GM23338 (cell line): ENCODE measurements at regions not wholly inside any gene's neighbourhood (a gene's known extent, or its start where the extent isn't known, plus 50 kb on each side); places are given as distances from the start of the nearest gene placed in this dataset.

Experiments used
- ATAC-seq: fragments of 200-7000 bp; cut with Tn5 transposase; 3 replicates; pipeline ENCODE4 v1.9.1; 2020
- DNase-seq: peaks from one replicate; pipeline ENCODE4 v3.0.0-alpha.2; 2015; ENCODE audit warnings: low spot score
- H2AFZ ChIP-seq: fragments of 200-600 bp; sonication (generic); 2 replicates; pipeline ENCODE4 v1.8.0; 2016; ENCODE audit warnings: antibody characterized with exemption, mild to moderate bottlenecking, moderate library complexity
- H3F3A ChIP-seq: fragments of 200-600 bp; sonication (generic); replicated peaks from 2 replicates; pipeline ENCODE4 v1.8.0; 2017; ENCODE audit warnings: antibody characterized with exemption, mixed run types, low read depth
- H3K27ac ChIP-seq: fragments of 200-600 bp; sonication (generic); 2 replicates; pipeline ENCODE4 v1.6.1; 2016; ENCODE audit warnings: low read depth
- H3K27me3 ChIP-seq: fragments of 200-600 bp; sonication (generic); 2 replicates; pipeline ENCODE4 v1.8.0; 2016; ENCODE audit warnings: mild to moderate bottlenecking, mixed run types, moderate library complexity; ENCODE audit not compliant: insufficient read depth
- H3K36me3 ChIP-seq: fragments of 200-600 bp; sonication (generic); 2 replicates; pipeline ENCODE4 v1.8.0; 2016; ENCODE audit warnings: mild to moderate bottlenecking; ENCODE audit not compliant: insufficient read depth
- H3K4me1 ChIP-seq: fragments of 200-600 bp; sonication (generic); 2 replicates; pipeline ENCODE4 v1.8.0; 2016; ENCODE audit warnings: mild to moderate bottlenecking, moderate library complexity; ENCODE audit not compliant: insufficient read depth
- H3K4me2 ChIP-seq: fragments of 200-600 bp; sonication (generic); 2 replicates; pipeline ENCODE4 v1.7.1; 2017; ENCODE audit warnings: mixed run types
- H3K4me3 ChIP-seq: fragments of 200-600 bp; sonication (generic); 2 replicates; pipeline ENCODE4 v1.6.1; 2016; ENCODE audit warnings: mixed run types
- H3K79me2 ChIP-seq: fragments of 200-600 bp; sonication (generic); replicated peaks from 2 replicates; pipeline ENCODE4 v1.8.0; 2017; ENCODE audit warnings: mild to moderate bottlenecking; ENCODE audit not compliant: insufficient read depth
- H3K9me2 ChIP-seq: fragments of 200-600 bp; sonication (generic); 2 replicates; pipeline ENCODE4 v1.8.0; 2017; ENCODE audit not compliant: insufficient read depth
- H4K20me1 ChIP-seq: fragments of 200-600 bp; sonication (generic); replicated peaks from 2 replicates; pipeline ENCODE4 v1.8.0; 2017; ENCODE audit warnings: mild to moderate bottlenecking; ENCODE audit not compliant: insufficient read depth
- H3K27ac Mint-ChIP-seq: 2 replicates; pipeline ENCODE4 v1.8.0; 2020; ENCODE audit warnings: inconsistent platforms, mild to moderate bottlenecking, moderate library complexity, mixed read lengths
- H3K27me3 Mint-ChIP-seq: 3 replicates; pipeline ENCODE4 v1.8.0; 2022; ENCODE audit warnings: low read depth, mild to moderate bottlenecking, moderate library complexity, mixed read lengths, inconsistent platforms; ENCODE audit not compliant: insufficient read depth, poor library complexity
- H3K36me3 Mint-ChIP-seq: 3 replicates; pipeline ENCODE4 v1.8.0; 2021; ENCODE audit warnings: low read depth, mild to moderate bottlenecking, inconsistent platforms, moderate library complexity, mixed read lengths
- H3K4me1 Mint-ChIP-seq: 3 replicates; pipeline ENCODE4 v1.8.0; 2020; ENCODE audit warnings: mild to moderate bottlenecking, inconsistent platforms, mixed read lengths
- H3K4me3 Mint-ChIP-seq: 3 replicates; pipeline ENCODE4 v1.8.0; 2021; ENCODE audit warnings: moderate library complexity, mild to moderate bottlenecking, inconsistent platforms, mixed read lengths
- H3K9me3 Mint-ChIP-seq: 3 replicates; pipeline ENCODE4 v1.8.0; 2020; ENCODE audit warnings: moderate library complexity, mild to moderate bottlenecking, inconsistent platforms, mixed read lengths
- CREB1 ChIP-seq: fragments of 250-450 bp; sonication (Bioruptor Pico); IDR thresholded peaks from 2 replicates; pipeline ENCODE4 v1.5.0; 2020; ENCODE audit warnings: low read depth, mild to moderate bottlenecking, moderate library complexity
- EZH2 ChIP-seq: fragments of 200-600 bp; sonication (generic); IDR thresholded peaks from one replicate; pipeline ENCODE4 v1.8.0; 2017; ENCODE audit warnings: antibody characterized with exemption, mild to moderate bottlenecking, low read depth; ENCODE audit not compliant: unreplicated experiment
- EZH2phosphoT487 ChIP-seq: fragments of 200-600 bp; sonication (generic); IDR thresholded peaks from one replicate; pipeline ENCODE4 v1.8.1; 2018; ENCODE audit warnings: antibody characterized with exemption; ENCODE audit not compliant: unreplicated experiment
- JUNB ChIP-seq: IDR thresholded peaks from one replicate; pipeline ENCODE4 v1.6.1; 2016; ENCODE audit warnings: antibody characterized with exemption; ENCODE audit not compliant: unreplicated experiment
- NANOG ChIP-seq: IDR thresholded peaks from 2 replicates; pipeline ENCODE4 v1.6.1; 2016; ENCODE audit warnings: antibody characterized with exemption, borderline replicate concordance
- POLR2AphosphoS5 ChIP-seq: IDR thresholded peaks from 2 replicates; pipeline ENCODE4 v1.6.1; 2016; ENCODE audit warnings: antibody characterized with exemption, low read depth
- STAT1 ChIP-seq: IDR thresholded peaks from one replicate; pipeline ENCODE4 v1.6.1; 2016; ENCODE audit warnings: antibody characterized with exemption; ENCODE audit not compliant: unreplicated experiment
- ZNF114 ChIP-seq: fragments of 250-450 bp; sonication (Bioruptor Pico); IDR thresholded peaks from 2 replicates; pipeline ENCODE4 v1.5.0; 2020; ENCODE audit warnings: mild to moderate bottlenecking, moderate library complexity
- ZNF331 ChIP-seq: fragments of 250-450 bp; sonication (Bioruptor Pico); IDR thresholded peaks from 2 replicates; pipeline ENCODE4 v1.5.0; 2020; ENCODE audit warnings: low read depth, mild to moderate bottlenecking, moderate library complexity
- TF ChIP-seq, protein P1 (sequence below): IDR thresholded peaks from 2 replicates; pipeline ENCODE4 v1.6.1; 2016; ENCODE audit warnings: antibody characterized with exemption
- TF ChIP-seq, protein P2 (sequence below), 2 experiments: fragments of 200-600 bp in 1 of 2; sonication (generic) in 1 of 2; conservative IDR thresholded peaks; 2 replicates each; pipeline versions ENCODE4 v1.5.1 to v1.6.1; 2016 to 2017; ENCODE audit warnings: antibody characterized with exemption in 2 of 2, low read depth in 2 of 2, mild to moderate bottlenecking in 2 of 2, moderate library complexity in 1 of 2
- TF ChIP-seq, protein P3 (sequence below): IDR thresholded peaks from one replicate; pipeline ENCODE4 v1.6.1; 2018; ENCODE audit warnings: antibody characterized with exemption; ENCODE audit not compliant: unreplicated experiment

DNA sequence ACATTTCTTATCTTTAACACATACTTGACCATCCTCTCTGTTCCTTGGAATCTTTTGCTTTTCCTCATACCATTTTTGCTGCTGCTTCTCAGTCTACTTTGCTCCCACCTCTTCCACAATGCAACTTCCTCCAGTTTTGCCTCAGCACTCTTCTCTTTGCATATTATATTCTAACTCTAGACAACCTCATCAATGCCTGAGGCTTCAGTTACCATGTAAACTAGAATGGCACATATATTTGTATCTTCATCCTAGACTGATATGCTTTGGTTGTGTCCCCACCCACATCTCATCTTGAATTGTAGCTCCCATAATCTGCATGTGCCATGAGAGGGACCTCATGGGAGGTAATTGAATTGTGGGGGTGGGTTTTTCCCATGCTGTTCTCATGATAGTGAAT, 55.9 kb upstream of the STAM2 start:
- Histone ChIP-seq H3F3A (no peaks in the 10 kb centered on the region), H3K79me2 (no peaks in the 10 kb centered on the region), H3K9me2 (no peaks in the 10 kb centered on the region), H2AFZ (no peak overlapping the region), H3K4me2 (no peak overlapping the region), H3K27me3 (no peaks in the 10 kb centered on the region), H3K4me3 (no peak overlapping the region), H3K4me1 (no peaks in the 10 kb centered on the region), H3K27ac (no peak overlapping the region), H4K20me1 (no peaks in the 10 kb centered on the region), H3K36me3 (no peaks in the 10 kb centered on the region)
- no peak overlapping the region for H3K4me3 Mint-ChIP-seq
- TF ChIP-seq, protein P1, sequence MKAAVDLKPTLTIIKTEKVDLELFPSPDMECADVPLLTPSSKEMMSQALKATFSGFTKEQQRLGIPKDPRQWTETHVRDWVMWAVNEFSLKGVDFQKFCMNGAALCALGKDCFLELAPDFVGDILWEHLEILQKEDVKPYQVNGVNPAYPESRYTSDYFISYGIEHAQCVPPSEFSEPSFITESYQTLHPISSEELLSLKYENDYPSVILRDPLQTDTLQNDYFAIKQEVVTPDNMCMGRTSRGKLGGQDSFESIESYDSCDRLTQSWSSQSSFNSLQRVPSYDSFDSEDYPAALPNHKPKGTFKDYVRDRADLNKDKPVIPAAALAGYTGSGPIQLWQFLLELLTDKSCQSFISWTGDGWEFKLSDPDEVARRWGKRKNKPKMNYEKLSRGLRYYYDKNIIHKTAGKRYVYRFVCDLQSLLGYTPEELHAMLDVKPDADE = no peak
- TF ChIP-seq JUNB = no peak
- TF ChIP-seq EZH2phosphoT487 = no peak
- TF ChIP-seq, protein P2, sequence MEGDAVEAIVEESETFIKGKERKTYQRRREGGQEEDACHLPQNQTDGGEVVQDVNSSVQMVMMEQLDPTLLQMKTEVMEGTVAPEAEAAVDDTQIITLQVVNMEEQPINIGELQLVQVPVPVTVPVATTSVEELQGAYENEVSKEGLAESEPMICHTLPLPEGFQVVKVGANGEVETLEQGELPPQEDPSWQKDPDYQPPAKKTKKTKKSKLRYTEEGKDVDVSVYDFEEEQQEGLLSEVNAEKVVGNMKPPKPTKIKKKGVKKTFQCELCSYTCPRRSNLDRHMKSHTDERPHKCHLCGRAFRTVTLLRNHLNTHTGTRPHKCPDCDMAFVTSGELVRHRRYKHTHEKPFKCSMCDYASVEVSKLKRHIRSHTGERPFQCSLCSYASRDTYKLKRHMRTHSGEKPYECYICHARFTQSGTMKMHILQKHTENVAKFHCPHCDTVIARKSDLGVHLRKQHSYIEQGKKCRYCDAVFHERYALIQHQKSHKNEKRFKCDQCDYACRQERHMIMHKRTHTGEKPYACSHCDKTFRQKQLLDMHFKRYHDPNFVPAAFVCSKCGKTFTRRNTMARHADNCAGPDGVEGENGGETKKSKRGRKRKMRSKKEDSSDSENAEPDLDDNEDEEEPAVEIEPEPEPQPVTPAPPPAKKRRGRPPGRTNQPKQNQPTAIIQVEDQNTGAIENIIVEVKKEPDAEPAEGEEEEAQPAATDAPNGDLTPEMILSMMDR (conservative IDR thresholded peaks at IDR 0.05; ENCODE audit: low read depth in 2 of 2) = no peak
- no peak for TF ChIP-seq ZNF331 (CRISPR knock-in tag)
- no peak for TF ChIP-seq CREB1
- TF ChIP-seq POLR2AphosphoS5 = no peak
- no peak for TF ChIP-seq EZH2
- TF ChIP-seq ZNF114 = no peak
- no peaks in the 10 kb centered on the region; the same call in 2 of the 3 replicates for H3K36me3 Mint-ChIP-seq
- no peaks in the 10 kb centered on the region for H3K9me3 Mint-ChIP-seq
- DNase-seq (no peak), ATAC-seq (no peak)
- H3K27me3 Mint-ChIP-seq = no peaks in the 10 kb centered on the region
- no peak overlapping the region for H3K27ac Mint-ChIP-seq
- H3K4me1 Mint-ChIP-seq = peaks cover 8% of the 10 kb centered on the region; the same call in 1 of the 3 replicates

DNA sequence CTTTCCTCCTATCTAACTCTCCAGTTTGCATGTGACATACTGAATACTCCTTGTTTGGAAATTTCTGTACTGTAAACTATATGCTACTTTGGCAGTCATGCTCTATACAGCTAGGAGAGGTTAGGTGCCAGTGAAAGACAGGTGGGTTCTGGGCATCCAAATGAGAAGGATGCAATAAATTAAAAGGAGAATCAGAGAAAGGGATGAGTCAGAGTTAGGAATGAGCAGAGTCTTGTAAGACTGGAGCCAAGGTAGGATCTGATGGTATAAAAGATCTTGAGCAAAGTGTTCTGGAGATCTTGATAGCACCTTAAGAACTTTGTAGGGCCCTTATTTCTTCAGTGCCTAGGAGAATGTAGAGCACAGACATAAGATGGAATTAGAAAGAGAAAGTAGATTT, 58.7 kb upstream of the STAM2 start:
- Histone ChIP-seq H3K79me2 (no peaks in the 10 kb centered on the region), H3K4me2 (no peak overlapping the region), H3K4me3 (no peak overlapping the region), H3K27me3 (no peaks in the 10 kb centered on the region), H2AFZ (no peak overlapping the region), H3K36me3 (no peaks in the 10 kb centered on the region), H3F3A (no peaks in the 10 kb centered on the region), H3K27ac (no peak overlapping the region), H3K9me2 (no peaks in the 10 kb centered on the region), H3K4me1 (no peaks in the 10 kb centered on the region), H4K20me1 (no peaks in the 10 kb centered on the region)
- H3K36me3 Mint-ChIP-seq = no peaks in the 10 kb centered on the region; the same call in 2 of the 3 replicates
- no peak overlapping the region for H3K27ac Mint-ChIP-seq
- H3K27me3 Mint-ChIP-seq = no peaks in the 10 kb centered on the region
- no peak for ATAC-seq
- peaks cover 4% of the 10 kb centered on the region; the same call in 1 of the 3 replicates for H3K4me1 Mint-ChIP-seq
- no peak for DNase-seq
- H3K4me3 Mint-ChIP-seq = no peak overlapping the region
- no peaks in the 10 kb centered on the region for H3K9me3 Mint-ChIP-seq
- no peak for TF ChIP-seq NANOG
- no peak for TF ChIP-seq EZH2
- TF ChIP-seq, protein P2 (conservative IDR thresholded peaks at IDR 0.05; ENCODE audit: low read depth in 2 of 2) = no peak
- TF ChIP-seq STAT1 = no peak
- no peak for TF ChIP-seq ZNF331 (CRISPR knock-in tag)
- no peak for TF ChIP-seq ZNF114
- no peak for TF ChIP-seq CREB1
- TF ChIP-seq JUNB = no peak
- no peak for TF ChIP-seq EZH2phosphoT487
- TF ChIP-seq POLR2AphosphoS5 = no peak
- TF ChIP-seq, protein P3, sequence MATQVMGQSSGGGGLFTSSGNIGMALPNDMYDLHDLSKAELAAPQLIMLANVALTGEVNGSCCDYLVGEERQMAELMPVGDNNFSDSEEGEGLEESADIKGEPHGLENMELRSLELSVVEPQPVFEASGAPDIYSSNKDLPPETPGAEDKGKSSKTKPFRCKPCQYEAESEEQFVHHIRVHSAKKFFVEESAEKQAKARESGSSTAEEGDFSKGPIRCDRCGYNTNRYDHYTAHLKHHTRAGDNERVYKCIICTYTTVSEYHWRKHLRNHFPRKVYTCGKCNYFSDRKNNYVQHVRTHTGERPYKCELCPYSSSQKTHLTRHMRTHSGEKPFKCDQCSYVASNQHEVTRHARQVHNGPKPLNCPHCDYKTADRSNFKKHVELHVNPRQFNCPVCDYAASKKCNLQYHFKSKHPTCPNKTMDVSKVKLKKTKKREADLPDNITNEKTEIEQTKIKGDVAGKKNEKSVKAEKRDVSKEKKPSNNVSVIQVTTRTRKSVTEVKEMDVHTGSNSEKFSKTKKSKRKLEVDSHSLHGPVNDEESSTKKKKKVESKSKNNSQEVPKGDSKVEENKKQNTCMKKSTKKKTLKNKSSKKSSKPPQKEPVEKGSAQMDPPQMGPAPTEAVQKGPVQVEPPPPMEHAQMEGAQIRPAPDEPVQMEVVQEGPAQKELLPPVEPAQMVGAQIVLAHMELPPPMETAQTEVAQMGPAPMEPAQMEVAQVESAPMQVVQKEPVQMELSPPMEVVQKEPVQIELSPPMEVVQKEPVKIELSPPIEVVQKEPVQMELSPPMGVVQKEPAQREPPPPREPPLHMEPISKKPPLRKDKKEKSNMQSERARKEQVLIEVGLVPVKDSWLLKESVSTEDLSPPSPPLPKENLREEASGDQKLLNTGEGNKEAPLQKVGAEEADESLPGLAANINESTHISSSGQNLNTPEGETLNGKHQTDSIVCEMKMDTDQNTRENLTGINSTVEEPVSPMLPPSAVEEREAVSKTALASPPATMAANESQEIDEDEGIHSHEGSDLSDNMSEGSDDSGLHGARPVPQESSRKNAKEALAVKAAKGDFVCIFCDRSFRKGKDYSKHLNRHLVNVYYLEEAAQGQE = no peak
